ENCODE measurements at regions not wholly inside any gene's neighbourhood (a gene's known extent, or its start where the extent isn't known, plus 50 kb on each side); places are given as distances from the start of the nearest gene placed in this dataset.

DNA sequence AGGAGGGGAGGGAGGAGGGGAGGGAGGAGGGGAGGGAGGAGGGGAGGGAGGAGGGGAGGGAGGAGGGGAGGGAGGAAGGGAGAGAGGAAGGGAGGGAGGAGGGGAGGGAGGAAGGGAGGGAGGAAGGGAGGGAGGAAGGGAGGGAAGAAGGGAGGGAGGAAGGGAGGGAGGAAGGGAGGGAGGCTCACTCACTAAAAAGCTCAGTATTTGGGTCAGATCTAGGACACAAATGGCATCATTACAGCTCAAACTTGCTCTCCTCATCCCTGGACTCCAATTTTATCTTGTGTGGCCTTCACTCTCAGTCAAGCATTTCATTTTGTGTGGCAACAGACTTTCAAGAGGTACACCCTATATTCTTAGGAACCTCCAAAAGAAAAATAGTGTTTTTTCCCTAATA lies 435.4 kb downstream of the IRS1 start:
- no peak for DNase-seq

GRCh38 chr2:226362980-226363379 lies 436.6 kb downstream of the IRS1 start:
- DNase-seq = no peak

- no peak for DNase-seq
These were observed 439.0 kb downstream of the IRS1 start for GRCh38 chr2:226360658-226361057.

DNA sequence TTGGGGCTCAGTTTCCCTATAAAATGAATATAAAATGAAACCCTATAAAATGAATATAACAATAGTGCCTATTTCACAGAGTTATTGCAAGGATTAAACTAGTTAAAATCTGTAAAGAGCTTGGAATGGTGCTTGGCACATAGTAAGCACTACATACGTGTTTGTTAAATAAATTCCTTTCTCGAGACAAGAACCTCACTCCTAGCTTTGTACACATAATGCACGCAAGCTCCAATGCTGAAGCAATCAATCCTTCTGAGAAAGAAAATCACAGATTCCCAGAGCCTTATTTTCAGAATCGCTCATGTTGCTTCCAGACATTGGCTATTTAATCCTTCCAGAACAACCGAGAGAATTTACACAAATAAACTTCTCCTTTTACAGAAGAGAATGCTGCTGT lies 440.9 kb downstream of the IRS1 start:
- DNase-seq = no peak

DNA sequence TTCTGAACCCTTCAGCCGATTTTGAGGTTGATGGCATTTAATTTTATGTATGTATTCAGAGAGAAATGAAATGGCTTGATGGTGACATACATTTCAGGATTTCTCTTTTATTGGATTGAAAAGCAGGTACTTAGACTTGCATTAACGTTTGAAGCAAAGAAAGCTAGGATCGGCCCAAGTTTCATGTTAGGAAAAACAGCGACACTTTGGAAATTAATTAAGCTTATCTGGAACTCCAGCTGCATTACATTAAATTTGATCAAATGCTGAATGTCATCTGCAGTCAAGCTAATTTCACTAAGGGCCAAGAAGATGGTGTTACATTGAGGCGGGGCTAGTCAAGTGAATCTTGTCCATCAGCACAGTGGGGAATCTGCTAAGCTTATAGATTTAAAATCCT lies 441.8 kb downstream of the IRS1 start:
- no peak for DNase-seq

- DNase-seq = no peak
These were observed 444.0 kb downstream of the IRS1 start for GRCh38 chr2:226355600-226355999.

- no peak for DNase-seq
These were observed 445.2 kb downstream of the IRS1 start for GRCh38 chr2:226354434-226354833.

GRCh38 chr2:226352941-226353560 lies 446.6 kb downstream of the IRS1 start:
- no peak for DNase-seq

DNA sequence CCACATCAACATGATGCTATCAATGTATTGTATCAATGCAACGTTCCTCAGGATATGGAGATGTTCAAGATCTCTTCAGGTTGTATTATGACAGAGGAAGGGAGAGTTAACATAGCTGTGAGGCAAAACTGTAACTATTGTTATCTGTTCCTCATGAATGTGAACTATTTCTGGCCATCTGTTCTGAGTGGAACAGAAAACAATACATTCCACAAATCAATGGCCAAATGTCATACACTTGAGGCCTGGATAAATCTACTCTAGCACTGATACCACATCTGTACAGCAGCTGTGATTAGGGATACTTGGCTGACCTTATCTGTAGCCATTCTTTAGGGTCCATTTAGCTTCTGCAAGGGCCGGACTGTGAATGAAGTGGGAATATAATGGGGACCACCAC lies 447.9 kb downstream of the IRS1 start:
- no peak for DNase-seq

DNA sequence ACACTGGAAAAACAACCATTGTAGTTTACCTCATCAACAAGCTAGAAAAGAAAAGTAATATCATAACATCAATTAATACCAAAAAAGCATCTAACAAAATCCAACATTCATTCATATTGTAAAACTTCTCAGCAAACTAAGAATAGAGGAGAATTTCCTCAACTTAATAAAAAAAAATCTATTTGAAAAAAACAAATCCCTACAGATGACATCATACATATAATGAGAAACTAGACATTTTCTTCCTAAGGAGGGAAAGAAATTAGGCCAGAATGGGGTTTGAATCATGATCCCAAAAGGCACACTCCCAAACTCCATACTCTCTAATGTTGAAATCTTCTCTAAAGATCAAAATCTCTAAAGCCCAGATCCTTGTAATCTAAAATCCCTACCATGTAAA lies 460.0 kb downstream of the IRS1 start:
- DNase-seq = no peak

- no peak for DNase-seq
These were observed 460.8 kb downstream of the IRS1 start for GRCh38 chr2:226338825-226339224.

GRCh38 chr2:226337941-226338600 lies 461.5 kb downstream of the IRS1 start:
- DNase-seq = no peak

GRCh38 chr2:226336283-226336682 lies 463.3 kb downstream of the IRS1 start:
- no peak for DNase-seq

- no peak for DNase-seq
These were observed 464.5 kb downstream of the IRS1 start for GRCh38 chr2:226334981-226335720.

DNA sequence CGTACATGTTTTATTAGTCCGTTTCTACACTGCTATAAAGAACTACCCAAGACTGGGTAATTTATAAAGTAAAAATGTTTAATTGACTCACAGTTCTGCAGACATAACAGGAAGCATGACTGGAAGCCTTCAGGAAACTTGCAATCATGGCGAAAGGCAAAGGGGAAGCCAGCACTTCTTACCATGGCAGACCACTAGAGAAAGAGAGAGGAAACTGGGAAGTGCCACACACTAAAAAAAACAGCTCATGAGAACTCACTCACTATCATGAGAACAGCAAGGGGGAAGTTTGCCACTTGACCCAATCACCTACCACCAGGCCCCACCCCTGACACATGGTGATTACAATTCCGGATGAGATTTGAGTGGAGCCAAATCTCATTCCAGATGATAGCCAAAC lies 466.2 kb downstream of the IRS1 start:
- DNase-seq = no peak

GRCh38 chr2:226330206-226330605 lies 469.4 kb downstream of the IRS1 start:
- DNase-seq = no peak

- no peak for DNase-seq
These were observed 470.4 kb downstream of the IRS1 start for GRCh38 chr2:226329180-226329579.

- no peak for DNase-seq
These were observed 471.8 kb downstream of the IRS1 start for GRCh38 chr2:226327830-226328229.

DNA sequence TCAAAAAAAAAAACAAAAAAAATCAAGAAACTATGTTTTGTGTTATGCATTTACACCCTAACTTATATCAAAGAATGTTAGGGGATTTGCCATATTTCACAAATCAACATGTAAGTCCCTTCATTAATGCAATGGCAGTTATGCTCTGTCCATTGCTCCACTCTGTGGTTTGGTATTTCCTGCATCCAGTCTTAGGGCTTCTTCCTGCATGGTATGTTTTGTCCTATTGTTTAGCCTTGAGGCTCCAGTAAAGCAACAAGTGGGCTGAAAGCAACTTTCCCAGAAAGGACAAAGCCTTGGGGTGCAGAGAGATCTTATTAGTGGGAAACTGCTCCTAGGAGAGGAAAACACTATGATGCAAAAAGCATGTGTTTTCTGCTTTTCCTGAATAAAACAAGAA lies 474.1 kb downstream of the IRS1 start:
- DNase-seq = no peak

- DNase-seq = no peak
These were observed 479.3 kb downstream of the IRS1 start for GRCh38 chr2:226320076-226320948.

- no peak for DNase-seq
These were observed 481.6 kb downstream of the IRS1 start for GRCh38 chr2:226317970-226318369.

GRCh38 chr2:226313060-226313459 lies 486.6 kb downstream of the IRS1 start:
- no peak for DNase-seq

DNA sequence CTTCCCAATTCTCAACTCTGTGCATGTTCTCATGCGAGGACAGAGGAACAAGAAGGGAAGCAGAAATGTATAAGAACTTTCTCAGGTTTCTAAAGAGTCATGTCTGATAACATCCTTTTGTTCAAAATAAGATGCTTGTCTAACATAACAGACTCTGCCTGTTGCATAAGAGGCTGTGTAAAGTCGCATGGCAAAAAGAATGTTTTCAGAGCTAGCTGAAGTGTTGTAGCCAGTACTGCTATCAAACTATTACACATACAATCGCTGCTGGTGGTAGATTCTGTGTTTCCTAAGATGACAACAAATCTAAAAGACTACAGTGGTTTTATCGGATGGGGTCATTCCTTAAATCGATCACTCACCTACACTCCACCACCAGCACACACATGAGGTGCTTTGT lies 487.5 kb downstream of the IRS1 start:
- DNase-seq = no peak

Data from NCI-H2107 (cell line).